Peyer's patch (tissue), 4 donors: ENCODE measurements at regions not wholly inside any gene's neighbourhood (a gene's known extent, or its start where the extent isn't known, plus 50 kb on each side); places are given as distances from the start of the nearest gene placed in this dataset.

Source experiments
- CTCF ChIP-seq, 6 experiments: fragments of 450-650 bp in 4 of 6; fragments of 200-600 bp in 2 of 6; sonication (generic) in 1 of 6; IDR thresholded peaks; one replicate each; pipeline ENCODE4 v1.5.1; 2017 to 2019; ENCODE audit warnings: antibody characterized with exemption in 6 of 6, mild to moderate bottlenecking in 3 of 6, moderate library complexity in 1 of 6
- POLR2A ChIP-seq, 2 donors: fragments of 450-650 bp; IDR thresholded peaks; one replicate each; pipeline ENCODE4 v1.5.1; 2017; ENCODE audit warnings: antibody characterized with exemption in 2 of 2, mild to moderate bottlenecking in 2 of 2, moderate library complexity in 2 of 2

GRCh38 chr2:198314559-198315153 is 510.3 kb downstream of the PLCL1 start:
- peak in 4 of 6 experiments; percentile 53 to 84 (median 72) for TF ChIP-seq CTCF (IDR thresholded peaks at IDR 0.05)
- TF ChIP-seq POLR2A (IDR thresholded peaks at IDR 0.05), result no peak
